Breast epithelium (tissue), 4 donors: ENCODE measurements at regions not wholly inside any gene's neighbourhood (a gene's known extent, or its start where the extent isn't known, plus 50 kb on each side); places are given as distances from the start of the nearest gene placed in this dataset.

Source experiments
- DNase-seq, 2 donors: peaks; one replicate each; pipeline ENCODE4 v3.0.0-alpha.2; 2019; ENCODE audit warnings: low spot score in 2 of 2
- H3K27ac ChIP-seq, 2 donors: fragments of 200-600 bp; sonication (generic) in 1 of 2; one replicate each; pipeline ENCODE4 v1.5.1; 2016 to 2019; ENCODE audit warnings: mild to moderate bottlenecking in 1 of 2
- H3K27me3 ChIP-seq, 2 donors: fragments of 200-600 bp; sonication (generic) in 1 of 2; one replicate each; pipeline versions ENCODE4 v1.5.1 to v1.6.0; 2017 to 2019; ENCODE audit warnings: control low read depth in 1 of 2, mild to moderate bottlenecking in 1 of 2
- H3K36me3 ChIP-seq: fragments of 200-600 bp; one replicate; pipeline ENCODE4 v1.5.1; 2019
- H3K4me1 ChIP-seq, 2 donors: fragments of 200-600 bp; sonication (generic); one replicate each; pipeline ENCODE4 v1.5.1; 2016 to 2019; ENCODE audit warnings: control low read depth in 1 of 2
- H3K4me3 ChIP-seq, 3 donors: fragments of 200-600 bp; sonication (generic); 1 replicate in 2 of 3; 2 replicates in 1 of 3; pipeline ENCODE4 v1.5.1; 2016 to 2019; ENCODE audit warnings: mild to moderate bottlenecking in 3 of 3, moderate library complexity in 2 of 3
- H3K9me3 ChIP-seq, 2 donors: fragments of 200-600 bp; sonication (generic) in 1 of 2; one replicate each; pipeline ENCODE4 v1.5.1; 2016 to 2019; ENCODE audit warnings: control low read depth in 1 of 2
- CTCF ChIP-seq, 3 donors: fragments of 450-650 bp; IDR thresholded peaks; one replicate each; pipeline ENCODE4 v1.5.1; 2016 to 2017; ENCODE audit warnings: antibody characterized with exemption in 3 of 3, mild to moderate bottlenecking in 3 of 3, moderate library complexity in 3 of 3
- POLR2A ChIP-seq: fragments of 450-650 bp; IDR thresholded peaks from one replicate; pipeline ENCODE4 v1.6.1; 2016; ENCODE audit warnings: antibody characterized with exemption, mild to moderate bottlenecking, moderate library complexity
- POLR2AphosphoS5 ChIP-seq, 3 donors: sonication (generic); formaldehyde crosslinking; IDR thresholded peaks; one replicate each; pipeline ENCODE4 v1.6.1; 2017; ENCODE audit warnings: antibody characterized with exemption in 3 of 3
- intact Hi-C: fragments of 100-400 bp; cut with DNase I; formaldehyde crosslinking; loops from one replicate; pipeline ENCODE4 v1.15.1; 2023; ENCODE audit warnings: low total_unique reads

GRCh38 chr9:105855987-105856386 is 161.6 kb downstream of the TMEM38B start:
- TF ChIP-seq POLR2A (no peak), CTCF (IDR thresholded peaks at IDR 0.05) (no peak)
- no peaks in the 10 kb centered on the region for H3K27me3 ChIP-seq
- DNase-seq = no peak
- no peaks in the 10 kb centered on the region for H3K4me1 ChIP-seq
- H3K4me3 ChIP-seq = no peak overlapping the region
- H3K36me3 ChIP-seq = no peaks in the 10 kb centered on the region
- intact Hi-C loops = no loop called here
- no peak overlapping the region for H3K27ac ChIP-seq
- H3K9me3 ChIP-seq = no peaks in the 10 kb centered on the region

- TF ChIP-seq CTCF (IDR thresholded peaks at IDR 0.05) = no peak
- TF ChIP-seq POLR2AphosphoS5 (IDR thresholded peaks at IDR 0.05) = no peak
- TF ChIP-seq POLR2A = no peak
- no peak overlapping the region for H3K27ac ChIP-seq
- H3K27me3 ChIP-seq = no peaks in the 10 kb centered on the region
- H3K36me3 ChIP-seq = no peaks in the 10 kb centered on the region
- H3K4me1 ChIP-seq = no peaks in the 10 kb centered on the region
- intact Hi-C loops = no loop called here
- no peak overlapping the region for H3K4me3 ChIP-seq
- H3K9me3 ChIP-seq = no peaks in the 10 kb centered on the region
- DNase-seq = no peak
Observed at GRCh38 chr9:105858006-105858690, 163.8 kb downstream of the TMEM38B start.

GRCh38 chr9:105858877-105859276 is 164.5 kb downstream of the TMEM38B start:
- Histone ChIP-seq H3K4me1 (no peaks in the 10 kb centered on the region), H3K27ac (no peak overlapping the region), H3K27me3 (no peaks in the 10 kb centered on the region), H3K4me3 (no peak overlapping the region), H3K36me3 (no peaks in the 10 kb centered on the region), H3K9me3 (no peaks in the 10 kb centered on the region)
- TF ChIP-seq POLR2AphosphoS5 (IDR thresholded peaks at IDR 0.05) = no peak
- TF ChIP-seq CTCF (IDR thresholded peaks at IDR 0.05) = no peak
- no peak for TF ChIP-seq POLR2A
- intact Hi-C loops = no loop called here
- DNase-seq = no peak

- no peak overlapping the region for H3K27ac ChIP-seq
- intact Hi-C loops = no loop called here
- H3K4me1 ChIP-seq = no peaks in the 10 kb centered on the region
- H3K27me3 ChIP-seq = no peaks in the 10 kb centered on the region
- DNase-seq = no peak
- no peaks in the 10 kb centered on the region for H3K9me3 ChIP-seq
- TF ChIP-seq POLR2A = no peak
- TF ChIP-seq CTCF (IDR thresholded peaks at IDR 0.05) = no peak
- no peak for TF ChIP-seq POLR2AphosphoS5 (IDR thresholded peaks at IDR 0.05)
- H3K4me3 ChIP-seq = no peak overlapping the region
- H3K36me3 ChIP-seq = no peaks in the 10 kb centered on the region
Observed at GRCh38 chr9:105859428-105860091, 165.2 kb downstream of the TMEM38B start.

- no peaks in the 10 kb centered on the region for H3K27me3 ChIP-seq
- H3K4me3 ChIP-seq = no peak overlapping the region
- DNase-seq = no peak
- no peaks in the 10 kb centered on the region for H3K4me1 ChIP-seq
- no peak overlapping the region for H3K27ac ChIP-seq
- H3K36me3 ChIP-seq = no peaks in the 10 kb centered on the region
- intact Hi-C loops = no loop called here
- TF ChIP-seq POLR2AphosphoS5 (IDR thresholded peaks at IDR 0.05) = no peak
- no peak for TF ChIP-seq POLR2A
- no peak for TF ChIP-seq CTCF (IDR thresholded peaks at IDR 0.05)
- no peaks in the 10 kb centered on the region for H3K9me3 ChIP-seq
Observed at GRCh38 chr9:105860516-105860915, 166.2 kb downstream of the TMEM38B start.
